NOMO-1 treated with DMSO at 0.1 percent for 48 hours (cell line): ENCODE measurements at regions not wholly inside any gene's neighbourhood (a gene's known extent, or its start where the extent isn't known, plus 50 kb on each side); places are given as distances from the start of the nearest gene placed in this dataset.

Experiments
- DNase-seq: peaks from one replicate; lab custom pipeline; 2025; ENCODE audit not compliant: unreplicated experiment; lab: John Stamatoyannopoulos, UW

DNA sequence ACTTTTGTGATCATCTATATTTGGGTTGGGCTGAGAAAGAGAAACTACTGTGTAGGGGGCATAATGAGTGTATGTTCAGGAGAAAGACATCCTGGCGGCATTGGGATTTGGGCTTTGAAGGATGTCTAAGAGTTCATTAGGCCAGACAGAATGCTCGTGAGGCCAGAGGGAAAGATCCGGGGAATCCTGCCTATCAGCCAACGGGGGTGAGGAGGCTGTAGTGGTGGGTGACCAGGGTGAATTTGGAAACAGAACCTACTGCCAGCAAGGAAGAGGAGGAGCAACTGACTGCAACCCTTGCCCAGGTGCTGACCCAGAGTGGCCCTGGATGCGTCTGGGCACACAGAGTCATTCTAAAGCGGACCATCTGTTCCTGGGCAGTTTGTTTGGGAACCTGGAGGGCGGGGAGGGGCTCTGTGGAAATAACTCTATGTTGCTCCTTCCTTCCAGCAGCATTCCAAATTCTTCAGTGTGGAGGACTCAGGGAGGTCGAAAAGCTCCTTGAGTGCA is 56.9 kb upstream of the ECE1 start:
- no peak for DNase-seq

DNA sequence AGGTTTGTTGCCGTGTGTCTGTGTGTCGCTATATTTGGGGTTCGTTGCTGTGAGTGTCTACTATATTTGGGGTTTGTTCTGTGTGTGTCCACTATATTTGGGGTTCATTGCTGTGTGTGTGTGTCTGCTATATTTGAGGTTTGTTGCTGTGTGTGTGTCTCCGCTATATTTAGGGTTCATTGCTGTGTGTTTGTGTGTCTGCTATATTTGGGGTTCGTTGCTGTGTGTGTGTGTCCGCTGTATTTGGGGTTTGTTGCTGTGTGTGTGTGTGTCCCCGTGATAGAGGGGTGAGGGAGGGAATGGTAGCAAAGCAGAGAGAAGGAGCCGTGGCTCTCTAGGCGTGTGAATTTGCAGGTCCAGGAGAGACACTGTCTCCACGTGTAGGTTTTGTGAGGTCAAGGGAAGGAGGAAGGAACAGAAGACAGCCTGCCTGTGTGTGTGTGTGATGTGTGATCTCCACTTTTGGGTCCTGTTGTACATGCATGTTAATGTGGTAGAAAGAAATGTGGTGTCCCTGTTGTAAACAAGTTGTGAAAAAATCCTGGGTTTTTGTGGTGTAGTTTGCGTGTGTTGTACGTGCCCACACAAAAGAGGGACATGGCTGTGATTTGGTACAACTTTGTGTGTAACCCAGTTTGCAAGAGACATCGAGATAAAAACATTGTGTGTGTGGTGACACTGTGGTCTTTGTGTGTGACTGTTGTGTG is 56.3 kb upstream of the ECE1 start:
- DNase-seq: no peak

DNA sequence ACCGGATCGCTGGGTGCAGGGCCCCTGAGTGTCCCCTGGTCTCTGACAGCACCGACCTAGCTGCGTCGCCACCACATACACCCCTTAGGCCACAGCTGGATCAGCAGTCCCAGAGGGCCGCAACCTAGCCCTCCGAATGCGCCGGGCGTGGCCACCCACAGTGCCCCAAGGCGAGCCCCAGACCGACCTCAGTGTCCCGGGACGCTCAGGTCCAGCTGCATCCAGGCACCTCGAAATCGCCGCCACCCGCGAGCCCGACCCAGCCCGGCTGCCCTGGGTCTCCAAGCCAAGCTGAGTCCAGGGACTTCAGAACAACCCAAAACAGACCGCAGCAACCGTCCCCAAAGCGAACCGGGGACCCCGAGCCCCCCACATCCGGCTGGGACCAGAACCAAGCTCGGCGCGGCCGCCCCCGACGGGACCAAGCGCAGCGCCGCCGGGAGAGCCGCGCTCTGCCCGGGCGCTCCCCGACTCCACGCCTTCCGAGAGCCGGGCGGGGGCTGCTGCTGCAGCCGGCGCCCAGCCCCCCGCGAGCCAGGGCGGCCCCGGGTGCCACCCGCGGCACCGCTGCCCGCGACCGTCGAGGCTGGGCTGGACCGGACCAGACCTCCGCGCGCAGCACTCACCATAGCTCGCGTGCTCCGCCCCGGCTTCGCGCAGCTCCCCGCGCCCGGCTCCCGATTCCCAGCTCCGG is 54.6 kb upstream of the ECE1 start:
- no peak for DNase-seq

DNA sequence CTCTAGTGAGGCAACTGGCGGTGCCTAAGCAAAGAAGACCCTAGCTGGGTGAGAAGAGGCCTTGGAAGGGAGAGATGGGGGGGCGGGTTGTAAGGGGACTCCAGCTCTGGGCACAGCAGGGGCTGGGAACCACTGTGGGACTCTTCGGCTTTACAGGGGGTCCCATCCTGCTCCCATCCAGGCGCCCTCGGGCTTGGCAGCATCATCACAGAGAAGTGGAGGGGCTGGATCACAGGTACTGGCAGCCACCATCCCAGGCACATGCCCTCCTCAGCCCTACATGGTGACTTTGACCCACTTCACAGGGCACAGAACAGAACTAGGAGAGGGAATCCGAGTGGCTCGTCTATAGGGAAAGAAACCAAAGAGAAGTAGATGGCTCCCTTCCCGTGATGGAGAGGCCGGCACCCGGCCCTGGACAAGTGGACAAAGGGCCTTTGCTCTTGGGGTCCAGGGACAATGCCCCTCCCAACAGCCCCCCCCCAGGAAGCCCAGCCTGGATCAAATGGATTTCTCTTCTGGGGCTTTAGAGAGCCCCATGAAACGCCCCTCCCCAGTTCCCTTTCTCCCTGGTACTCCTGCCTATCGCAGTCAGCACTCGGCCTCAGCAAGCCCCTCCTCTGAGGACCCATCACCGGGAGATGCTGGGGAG is 54.0 kb upstream of the ECE1 start:
- DNase-seq: no peak

DNA sequence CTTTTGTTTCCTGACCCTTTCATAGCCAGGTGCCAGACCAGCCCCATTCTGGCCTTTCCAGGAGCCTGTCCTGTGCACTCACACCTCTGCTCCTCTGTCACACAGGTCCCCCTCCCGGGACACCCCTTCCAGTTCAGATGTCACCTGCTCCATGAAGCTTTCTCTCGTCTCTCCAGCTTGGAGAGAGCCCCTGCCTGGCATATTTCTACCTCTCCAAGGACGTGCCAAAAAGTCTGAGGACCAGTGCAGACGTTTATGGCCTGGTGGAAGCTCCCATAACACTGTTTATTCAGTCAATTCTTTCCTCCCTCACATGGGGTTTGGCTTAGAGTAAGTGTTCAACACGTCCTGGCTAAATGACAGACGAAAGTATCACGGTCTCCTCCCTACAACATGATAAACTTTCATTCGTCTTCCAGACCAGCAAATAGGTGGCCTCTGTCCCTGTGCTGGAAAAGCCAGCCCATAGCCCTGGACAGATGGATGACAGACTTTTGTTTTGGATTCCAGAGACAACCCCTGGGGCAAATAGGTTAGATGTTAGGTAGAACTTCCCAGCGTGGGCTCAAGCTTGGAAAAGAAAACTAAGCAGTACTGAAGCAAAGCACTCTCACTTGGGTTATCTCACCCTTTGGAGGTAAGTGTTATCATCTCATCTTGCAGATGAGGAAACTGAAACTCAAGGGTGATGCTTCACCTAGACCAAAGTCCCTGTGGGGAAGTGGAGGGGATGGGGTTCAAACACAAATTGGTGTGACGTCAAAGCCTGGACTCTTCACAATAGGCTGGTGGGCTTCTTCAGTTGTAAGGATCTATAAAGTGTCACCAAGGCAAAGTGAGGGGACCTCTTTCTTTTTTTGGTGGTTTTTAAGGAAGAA is 52.9 kb upstream of the ECE1 start:
- no peak for DNase-seq

DNA sequence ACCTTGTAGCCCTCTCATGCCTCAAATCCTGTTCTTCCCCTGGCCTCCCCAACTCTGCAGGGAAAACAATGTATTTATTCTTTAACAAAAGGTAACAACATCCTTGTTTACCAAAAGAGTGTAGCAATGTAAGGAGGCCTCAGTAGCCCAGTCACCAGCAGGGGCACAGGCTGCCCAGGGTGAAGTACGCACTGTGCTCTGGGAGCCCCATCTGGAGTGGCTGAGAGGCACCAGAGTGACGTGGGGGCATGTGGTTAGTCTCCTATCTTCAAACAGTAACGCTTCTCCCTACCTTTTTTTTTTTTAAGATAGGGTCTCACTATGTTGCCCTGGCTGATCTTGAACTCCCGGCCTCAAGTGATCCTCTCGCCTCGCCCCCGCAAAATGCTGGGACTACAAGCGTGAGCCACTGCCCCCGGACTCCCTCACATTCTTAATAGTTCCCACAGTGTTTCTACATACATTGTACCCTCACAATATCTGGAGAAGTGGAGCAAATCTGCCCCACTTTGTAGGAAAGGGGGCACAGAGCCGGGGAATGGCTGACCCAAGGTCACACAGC is 51.3 kb upstream of the ECE1 start:
- DNase-seq: no peak

DNA sequence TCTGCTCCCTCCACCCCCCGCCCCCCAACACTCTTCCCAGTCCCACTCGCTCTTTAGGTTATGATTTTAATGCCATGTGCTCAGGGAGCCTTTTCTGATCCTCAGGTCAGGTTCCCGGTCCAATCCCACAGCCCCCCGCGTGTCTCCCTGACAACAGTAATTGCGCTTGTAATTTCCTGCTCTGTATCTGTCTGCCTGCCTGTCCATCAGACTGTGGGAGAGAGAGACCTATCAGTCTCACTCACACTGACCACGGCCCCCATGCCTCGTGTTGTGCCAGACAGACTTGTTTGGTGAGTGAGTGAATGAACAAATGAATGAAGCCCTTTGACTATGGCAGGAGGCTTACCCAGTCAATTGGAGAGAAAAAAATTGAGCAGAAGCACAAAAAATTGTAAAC is 50.8 kb upstream of the ECE1 start:
- DNase-seq: no peak

DNA sequence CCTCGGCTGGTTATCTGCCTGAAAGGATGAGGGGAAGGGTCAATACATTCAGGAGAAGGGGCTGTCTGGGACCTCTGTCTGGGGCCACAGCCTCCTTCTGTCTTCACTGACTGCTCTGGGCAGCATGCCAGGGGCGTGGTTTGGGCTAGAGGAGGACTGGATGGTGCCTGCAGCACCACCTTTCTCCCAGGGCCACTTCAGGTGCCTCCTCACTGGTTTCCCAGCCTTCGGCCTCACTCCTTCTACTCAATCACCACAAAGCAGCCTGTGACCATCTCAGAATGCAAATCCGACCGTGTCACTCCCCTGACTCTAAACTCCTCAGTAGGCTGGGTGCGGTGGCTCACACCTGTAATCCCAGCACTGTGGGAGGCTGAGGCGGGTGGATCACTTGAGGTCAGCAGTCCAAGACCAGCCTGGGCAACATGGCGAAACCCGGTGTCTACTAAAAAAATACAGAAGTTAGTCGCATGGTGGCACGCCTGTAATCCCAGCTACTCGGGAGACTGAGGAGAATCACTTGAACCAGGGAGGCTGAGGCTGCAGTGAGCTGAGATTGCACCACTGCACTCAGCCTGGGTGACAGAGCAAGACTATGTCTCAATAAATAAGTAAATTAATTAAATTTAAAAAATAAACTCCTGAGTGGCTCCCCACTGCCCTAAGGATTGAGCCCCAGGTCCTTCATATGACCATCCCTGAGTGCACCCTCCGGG is 50.1 kb upstream of the ECE1 start:
- no peak for DNase-seq
